ENCODE measurements at regions not wholly inside any gene's neighbourhood (a gene's known extent, or its start where the extent isn't known, plus 50 kb on each side); places are given as distances from the start of the nearest gene placed in this dataset.

GRCh38 chr7:159253657-159254056 is 109.0 kb upstream of the VIPR2 start:
- no peak for DNase-seq

DNA sequence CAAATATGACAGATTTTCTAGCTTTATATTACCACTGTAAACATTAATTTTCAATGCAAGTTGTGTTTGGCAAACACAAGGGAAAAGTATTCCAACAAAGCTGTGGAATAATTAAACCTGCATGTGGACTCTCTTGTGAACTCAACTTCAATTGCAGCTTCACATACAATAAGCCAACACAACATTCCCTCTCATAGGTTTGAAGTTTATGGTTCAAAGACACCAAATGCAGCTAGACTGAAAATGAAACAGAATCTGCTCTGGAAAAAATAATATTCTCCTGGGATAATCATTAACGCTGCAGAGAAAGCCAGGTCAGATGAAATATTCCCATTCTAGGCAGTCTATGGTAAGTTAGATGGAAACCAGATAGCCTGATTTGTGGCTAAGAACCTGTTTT is 105.8 kb upstream of the VIPR2 start:
- DNase-seq = no peak

DNA sequence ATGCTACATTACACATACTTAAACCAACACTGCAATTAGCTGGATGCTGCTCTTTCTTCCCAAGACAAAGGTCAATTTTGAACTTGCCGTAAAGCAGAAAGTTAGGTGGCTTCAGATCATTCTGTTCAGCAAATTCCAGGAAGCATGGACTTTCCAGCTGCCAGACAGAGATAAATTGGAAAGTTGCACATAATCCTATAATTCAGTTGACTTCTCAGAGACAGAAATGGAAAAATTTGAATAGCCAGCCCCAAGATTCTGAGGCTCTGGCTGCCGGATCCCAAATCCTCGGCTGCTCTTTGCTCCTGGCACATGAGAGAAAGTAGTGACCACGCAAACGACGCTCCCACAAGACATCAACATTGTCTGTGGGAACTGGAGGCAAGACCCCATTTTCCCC is 105.0 kb upstream of the VIPR2 start:
- DNase-seq = no peak

DNA sequence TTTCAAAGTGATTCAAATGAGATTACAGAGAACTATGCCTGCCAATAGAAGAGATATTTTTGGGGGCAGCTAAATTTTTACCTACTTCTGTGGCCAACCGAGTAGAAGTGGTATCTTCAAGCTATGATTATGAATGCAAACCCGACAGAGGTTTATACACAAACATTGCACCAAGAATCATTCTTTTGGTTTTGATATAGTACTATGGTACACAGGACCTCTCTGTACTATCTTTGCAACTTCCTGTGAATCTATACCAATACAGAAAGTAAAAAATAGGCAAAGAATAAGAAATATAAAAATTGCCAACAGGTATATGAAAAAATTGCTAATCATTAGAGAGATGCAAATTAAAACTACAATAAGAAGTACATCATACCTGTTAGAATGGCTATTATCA is 103.2 kb upstream of the VIPR2 start:
- DNase-seq = no peak

GRCh38 chr7:159246702-159247480 is 102.2 kb upstream of the VIPR2 start:
- DNase-seq = no peak

GRCh38 chr7:159240962-159241361 is 96.3 kb upstream of the VIPR2 start:
- no peak for DNase-seq

- DNase-seq = no peak
These were observed 94.4 kb upstream of the VIPR2 start for GRCh38 chr7:159239028-159239427.

DNA sequence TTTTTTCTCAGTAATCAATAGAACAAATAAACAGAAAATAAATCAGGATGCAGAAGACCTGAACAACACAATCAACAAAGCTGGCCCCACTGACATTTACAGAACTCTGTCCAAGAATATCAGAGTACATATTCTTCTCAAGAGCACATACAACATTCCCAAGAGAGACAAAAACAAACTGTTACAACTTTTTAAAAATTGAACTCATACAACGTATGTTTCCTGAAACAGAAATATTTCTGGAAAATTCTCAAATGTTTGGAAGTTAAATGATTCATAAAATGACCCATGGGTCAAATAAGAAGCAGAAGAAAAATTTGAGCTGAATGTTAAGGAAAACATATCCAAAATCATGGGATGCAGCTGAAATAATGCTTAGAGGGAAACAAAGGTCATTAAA is 93.9 kb upstream of the VIPR2 start:
- no peak for DNase-seq

DNA sequence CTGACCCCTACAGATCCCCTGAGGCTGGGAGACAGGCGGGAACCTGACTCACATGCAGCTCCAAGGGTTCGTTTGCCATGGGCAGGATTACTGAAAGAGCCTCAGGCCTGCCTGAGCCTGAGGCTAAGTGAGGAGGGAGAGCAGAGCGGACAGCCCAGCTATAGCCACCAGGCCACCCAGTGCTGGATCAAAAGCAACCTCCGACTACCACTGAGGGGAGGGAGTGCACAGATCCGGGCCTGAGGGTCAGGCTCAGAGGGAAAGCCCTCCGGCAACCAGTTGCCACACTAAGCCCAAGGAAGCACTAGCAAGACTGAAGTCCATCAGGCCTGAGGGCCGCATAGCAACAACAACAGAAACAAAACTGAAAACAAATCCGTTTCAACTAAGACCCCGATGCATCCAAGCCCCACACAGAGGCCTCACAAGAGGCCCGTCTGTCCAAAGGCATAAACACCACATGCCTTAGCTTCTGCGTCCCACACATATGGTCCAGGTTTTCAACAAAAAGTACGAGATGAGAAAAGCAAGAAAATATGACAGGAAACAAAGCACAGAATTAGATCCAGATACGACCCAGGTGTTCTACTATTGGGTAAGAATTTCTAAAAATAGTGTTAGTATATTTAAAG is 92.5 kb upstream of the VIPR2 start:
- no peak for DNase-seq

GRCh38 chr7:159231017-159231416 is 86.3 kb upstream of the VIPR2 start:
- no peak for DNase-seq

GRCh38 chr7:159229683-159230475 is 85.2 kb upstream of the VIPR2 start:
- DNase-seq = no peak

GRCh38 chr7:159227433-159227832 is 82.8 kb upstream of the VIPR2 start:
- no peak for DNase-seq

GRCh38 chr7:159226011-159226702 is 81.5 kb upstream of the VIPR2 start:
- DNase-seq = no peak

GRCh38 chr7:159218607-159219006 is 73.9 kb upstream of the VIPR2 start:
- DNase-seq = no peak

GRCh38 chr7:159218170-159218569 is 73.5 kb upstream of the VIPR2 start:
- DNase-seq = no peak

GRCh38 chr7:159215076-159215475 is 70.4 kb upstream of the VIPR2 start:
- DNase-seq = no peak

DNA sequence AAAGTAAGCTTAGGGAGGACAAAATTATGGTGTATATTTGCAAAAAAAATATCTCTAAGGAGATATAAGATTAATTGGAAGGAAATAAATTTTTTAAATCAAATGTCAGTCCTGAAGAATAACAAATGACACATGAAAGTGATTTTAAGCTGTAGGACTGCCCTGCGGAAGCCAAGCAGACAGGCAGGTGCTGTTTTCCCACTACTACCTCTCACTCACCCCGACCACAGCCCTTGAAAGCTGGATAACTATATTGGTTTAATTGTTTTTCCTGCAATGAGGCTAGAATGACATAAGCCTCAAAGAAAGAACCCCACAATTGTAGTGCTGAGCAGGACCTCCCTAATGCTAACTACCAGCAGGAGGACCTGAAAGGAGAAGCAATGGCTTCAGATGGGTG is 68.6 kb upstream of the VIPR2 start:
- DNase-seq = no peak

DNA sequence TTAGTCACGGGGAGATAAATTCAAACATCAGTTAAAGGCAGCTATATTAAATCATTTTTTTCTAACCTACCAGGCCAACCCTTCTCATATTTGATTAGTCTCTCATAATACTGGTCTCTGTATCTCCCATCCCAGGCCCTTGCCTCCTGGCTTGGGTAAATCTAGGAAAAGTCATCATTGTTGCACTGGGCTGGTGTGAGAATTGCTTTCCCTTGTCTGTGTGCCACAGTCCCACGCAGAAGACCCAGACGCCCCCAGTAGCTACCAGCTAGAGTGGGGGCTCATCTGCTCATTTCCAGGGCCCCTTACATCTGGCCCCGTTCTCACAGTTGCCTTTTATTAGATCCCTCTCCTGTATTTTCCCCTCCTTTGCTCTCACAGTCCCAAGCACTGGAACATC is 67.6 kb upstream of the VIPR2 start:
- DNase-seq = no peak

- DNase-seq = no peak
These were observed 67.0 kb upstream of the VIPR2 start for GRCh38 chr7:159211540-159212182.

GRCh38 chr7:159210581-159211235 is 66.0 kb upstream of the VIPR2 start:
- DNase-seq = no peak

GRCh38 chr7:159209429-159209828 is 64.8 kb upstream of the VIPR2 start:
- DNase-seq = no peak

GRCh38 chr7:159207951-159208350 is 63.3 kb upstream of the VIPR2 start:
- no peak for DNase-seq
